Left forelimb (tissue), 1 donor: ENCODE measurements at regions not wholly inside any gene's neighbourhood (a gene's known extent, or its start where the extent isn't known, plus 50 kb on each side); places are given as distances from the start of the nearest gene placed in this dataset.

Experiments
- DNase-seq: peaks from one replicate; pipeline ENCODE4 v3.0.0-alpha.2; 2018; ENCODE audit warnings: low spot score

- DNase-seq = no peak
These were observed 188.0 kb upstream of the GSE1 start for GRCh38 chr16:85425074-85425662.

- DNase-seq = no peak
These were observed 186.3 kb upstream of the GSE1 start for GRCh38 chr16:85426806-85427205.

GRCh38 chr16:85428168-85428898, 184.8 kb upstream of the GSE1 start:
- DNase-seq = no peak

- no peak for DNase-seq
These were observed 184.0 kb upstream of the GSE1 start for GRCh38 chr16:85428899-85429775.

- no peak for DNase-seq
These were observed 183.2 kb upstream of the GSE1 start for GRCh38 chr16:85429776-85430522.

GRCh38 chr16:85430523-85431421, 182.3 kb upstream of the GSE1 start:
- no peak for DNase-seq

- DNase-seq = no peak
These were observed 181.5 kb upstream of the GSE1 start for GRCh38 chr16:85431431-85432124.

- no peak for DNase-seq
These were observed 180.5 kb upstream of the GSE1 start for GRCh38 chr16:85432606-85433005.

- DNase-seq = no peak
These were observed 179.6 kb upstream of the GSE1 start for GRCh38 chr16:85433477-85433876.

DNA sequence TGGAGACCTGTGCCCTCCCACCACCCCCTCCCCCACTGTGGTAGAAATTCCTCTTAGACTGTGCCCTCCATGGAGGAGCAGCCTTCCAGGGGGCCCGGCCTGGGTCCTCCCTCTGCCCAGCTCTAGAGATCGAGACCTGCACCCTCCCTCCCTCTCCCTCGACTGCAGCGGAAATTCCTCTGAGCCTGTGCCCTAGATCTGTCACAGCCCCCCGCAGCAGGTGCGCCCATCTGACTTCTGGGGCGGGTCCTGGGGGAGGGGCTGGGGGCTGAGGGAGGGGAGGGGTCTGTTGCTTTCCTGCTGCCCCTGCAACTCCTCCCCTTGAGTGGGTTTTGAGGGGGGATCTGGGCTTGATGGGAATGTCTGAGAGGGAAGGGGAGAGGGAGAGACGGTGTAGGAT, 177.8 kb upstream of the GSE1 start:
- DNase-seq = no peak

DNA sequence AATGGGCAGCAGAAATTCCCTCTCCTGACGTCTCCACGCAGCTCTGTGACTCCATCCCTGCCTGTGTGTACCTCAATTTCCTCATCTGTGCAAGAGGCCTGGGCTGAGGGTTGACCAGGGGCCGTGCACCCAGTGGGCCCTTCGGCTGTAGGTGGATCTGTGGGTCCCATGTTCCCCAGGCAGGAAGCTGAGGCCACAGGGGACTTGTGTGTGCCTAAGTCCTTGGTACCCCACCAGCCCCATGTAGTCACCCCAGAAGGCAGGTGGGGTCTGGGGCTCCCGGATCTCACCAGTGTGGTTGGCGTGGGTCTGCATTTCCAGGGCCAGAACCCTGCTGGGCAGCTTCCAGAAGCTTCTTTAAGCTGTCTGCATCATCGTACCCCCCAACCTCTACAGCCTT, 177.4 kb upstream of the GSE1 start:
- no peak for DNase-seq

GRCh38 chr16:85436207-85436606, 176.9 kb upstream of the GSE1 start:
- DNase-seq = no peak

DNA sequence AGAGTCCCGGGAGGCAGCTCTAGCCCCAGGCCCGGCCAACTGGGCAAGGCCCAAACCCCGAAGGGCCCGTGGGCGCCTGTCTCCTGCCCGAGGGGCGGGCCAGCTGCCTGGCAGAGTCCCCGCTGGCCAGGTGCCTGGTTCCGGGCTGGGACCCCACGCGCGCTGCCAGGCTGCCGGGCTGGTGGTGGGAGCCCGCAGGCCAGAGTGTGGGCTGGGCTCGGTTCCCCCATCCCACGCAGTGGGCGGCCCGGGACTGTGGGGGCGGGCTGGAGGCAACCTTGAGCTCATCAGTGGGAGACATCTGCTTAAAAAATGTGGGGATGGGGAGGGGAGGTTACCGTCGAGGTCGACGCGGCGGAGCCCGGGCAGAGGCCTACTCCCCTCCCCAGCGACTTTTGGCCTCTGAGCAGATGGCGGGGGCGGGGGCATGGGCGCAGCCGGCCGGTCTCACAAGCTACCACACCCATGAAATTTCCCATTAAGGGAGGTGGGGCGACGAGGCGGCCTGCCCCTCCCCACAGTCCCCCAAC, 176.4 kb upstream of the GSE1 start:
- peak; percentile 78 for DNase-seq

- no peak for DNase-seq
These were observed 175.7 kb upstream of the GSE1 start for GRCh38 chr16:85437166-85438052.

DNA sequence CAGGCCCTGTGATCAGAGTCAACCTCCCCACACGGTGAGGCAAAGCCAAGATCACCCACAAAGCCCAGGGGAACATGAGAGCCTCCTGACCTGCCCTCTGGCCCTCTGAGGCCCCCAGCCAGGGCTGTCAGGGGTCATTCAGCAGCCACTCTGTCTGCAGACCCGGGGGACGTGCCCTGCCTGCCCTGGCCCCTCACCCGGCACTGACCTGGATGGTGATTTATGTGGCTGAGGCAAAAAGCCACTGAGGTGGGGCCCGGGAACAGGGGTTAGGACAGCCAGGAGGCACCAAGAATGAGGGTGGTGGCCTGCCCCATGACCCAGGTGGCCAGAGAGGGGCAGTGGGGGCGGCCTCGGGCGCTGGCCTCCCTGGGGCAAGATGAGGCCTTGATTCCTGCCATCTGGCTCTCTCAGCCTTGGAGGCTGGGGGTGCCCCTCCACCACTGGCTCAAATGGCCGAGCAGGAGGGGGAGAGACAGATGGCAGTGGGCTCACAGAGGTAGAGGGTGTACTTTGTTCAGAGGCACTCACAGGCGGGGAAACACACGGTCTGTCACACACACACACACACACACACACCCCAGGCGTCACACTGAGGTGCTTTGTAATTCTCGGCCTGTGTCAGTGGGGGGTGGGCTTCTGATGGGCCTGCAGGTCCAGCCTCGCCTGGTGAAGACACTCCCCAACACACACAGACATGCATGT, 174.0 kb upstream of the GSE1 start:
- DNase-seq = no peak

GRCh38 chr16:85440744-85441143, 172.4 kb upstream of the GSE1 start:
- DNase-seq = no peak

DNA sequence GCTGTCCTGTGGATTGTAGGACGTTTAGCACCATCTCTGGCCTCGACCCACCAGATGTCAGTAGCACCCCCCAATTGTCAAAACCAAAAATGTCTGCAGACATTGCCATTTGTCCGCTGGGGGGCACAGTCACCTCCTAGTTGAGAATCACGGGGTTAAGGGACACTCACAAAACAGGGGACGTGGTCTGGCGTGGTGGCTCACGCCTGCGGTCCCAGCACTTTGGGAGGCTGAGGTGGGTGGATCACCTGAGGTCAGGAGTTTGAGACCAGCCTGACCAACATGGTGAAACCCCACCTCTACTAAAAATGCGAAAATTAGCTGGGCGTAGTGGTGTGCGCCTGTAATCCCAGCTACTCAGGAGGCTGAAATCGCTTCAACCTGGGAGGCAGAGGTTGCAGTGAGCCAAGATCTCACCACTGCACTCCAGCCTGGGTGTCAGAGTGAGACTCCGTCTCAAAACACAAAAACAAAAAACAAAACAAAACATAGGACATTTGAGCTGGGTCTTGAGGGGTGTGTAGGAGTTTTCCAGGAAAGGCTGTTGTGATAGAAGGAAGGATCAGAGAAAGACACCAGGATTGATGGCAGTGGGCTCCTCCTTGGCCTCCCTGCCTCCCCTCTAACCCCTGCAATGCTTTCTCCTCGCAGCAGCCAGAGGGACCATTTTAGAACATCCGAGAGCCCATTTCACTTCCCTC, 171.8 kb upstream of the GSE1 start:
- DNase-seq = no peak
